NT2/D1 (cell line): ENCODE measurements at regions not wholly inside any gene's neighbourhood (a gene's known extent, or its start where the extent isn't known, plus 50 kb on each side); places are given as distances from the start of the nearest gene placed in this dataset.

Experiments
- SUZ12 ChIP-seq: IDR thresholded peaks from 2 replicates; pipeline ENCODE4 v1.6.1; 2011; ENCODE audit not compliant: insufficient read length, insufficient read depth; ENCODE audit errors: extremely low read depth
- YY1 ChIP-seq: IDR thresholded peaks from 2 replicates; pipeline ENCODE4 v1.6.1; 2011; ENCODE audit not compliant: insufficient read length, insufficient read depth
- ZNF274 ChIP-seq: IDR thresholded peaks from 2 replicates; pipeline ENCODE4 v1.6.1; 2011; ENCODE audit warnings: mild to moderate bottlenecking, low read depth, low read length

GRCh38 chr16:80161799-80162739 is 378.7 kb upstream of the DYNLRB2 start:
- TF ChIP-seq YY1 (no peak), ZNF274 (no peak), SUZ12 (no peak)
